H54 (cell line): ENCODE measurements at regions not wholly inside any gene's neighbourhood (a gene's known extent, or its start where the extent isn't known, plus 50 kb on each side); places are given as distances from the start of the nearest gene placed in this dataset.

ENCODE experiments used
- DNase-seq: peaks from one replicate; pipeline ENCODE4 v3.0.0; 2011; ENCODE audit warnings: low spot score, mixed read lengths; ENCODE audit not compliant: insufficient read length
- FAIRE-seq: peaks from 3 replicates; lab custom pipeline; 2011; peaks lifted over from hg19 to GRCh38; lab: Jason Lieb, UNC
- POLR2A ChIP-seq: IDR thresholded peaks from 2 replicates; pipeline ENCODE4 v1.6.1; 2011; ENCODE audit warnings: low read depth, mild to moderate bottlenecking, low read length

DNA sequence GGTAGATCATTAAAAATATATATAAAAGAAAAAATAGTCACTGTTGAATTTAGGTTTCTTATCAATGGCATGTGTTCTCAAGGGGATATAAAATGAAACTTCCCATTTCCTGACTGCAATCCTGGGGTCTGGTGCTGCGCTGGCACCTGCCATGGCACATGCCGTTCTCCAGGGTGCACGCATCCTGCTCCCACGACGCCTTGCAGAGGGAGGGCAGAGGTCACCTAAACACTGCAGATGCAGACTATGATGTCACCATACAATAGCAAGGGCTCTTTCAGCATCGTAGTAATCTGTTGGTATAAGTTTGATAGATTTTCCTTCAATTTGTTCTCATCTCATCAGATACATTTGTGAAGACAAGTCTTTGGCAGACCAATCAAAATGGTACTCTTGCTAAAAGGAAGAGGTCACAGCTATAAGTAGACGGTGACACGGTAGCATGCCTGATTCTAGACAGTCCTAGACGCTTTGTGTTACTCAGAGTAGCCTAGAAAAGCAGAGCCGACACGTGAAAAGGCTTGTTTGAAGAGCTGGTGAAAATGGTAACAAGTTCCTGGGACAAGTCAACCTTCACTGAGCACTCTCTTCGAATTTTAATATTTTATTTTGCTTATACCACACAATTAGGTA is 761.4 kb downstream of the DCDC2C start:
- TF ChIP-seq POLR2A, result no peak
- no peak for DNase-seq
- no peak for FAIRE-seq

DNA sequence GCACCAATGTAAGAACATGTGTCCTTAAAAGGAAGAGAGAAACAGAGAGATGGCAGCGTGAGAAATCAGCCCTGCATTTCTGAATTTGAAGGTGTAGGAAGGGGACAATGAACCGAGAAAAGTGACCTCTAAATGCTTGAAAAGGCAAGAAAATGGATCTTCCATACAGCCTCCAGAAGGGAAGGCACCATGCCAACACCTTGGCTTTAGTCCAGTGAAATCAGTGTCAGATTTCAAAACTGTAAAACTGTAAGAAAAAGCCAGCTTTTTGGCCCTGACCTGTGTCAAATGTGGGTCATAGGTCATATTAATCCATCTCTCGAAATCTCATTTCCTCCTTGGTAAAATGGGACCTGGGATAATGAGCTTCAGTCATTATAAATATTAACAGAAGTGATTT is 762.3 kb downstream of the DCDC2C start:
- no peak for TF ChIP-seq POLR2A
- no peak for DNase-seq
- no peak for FAIRE-seq

DNA sequence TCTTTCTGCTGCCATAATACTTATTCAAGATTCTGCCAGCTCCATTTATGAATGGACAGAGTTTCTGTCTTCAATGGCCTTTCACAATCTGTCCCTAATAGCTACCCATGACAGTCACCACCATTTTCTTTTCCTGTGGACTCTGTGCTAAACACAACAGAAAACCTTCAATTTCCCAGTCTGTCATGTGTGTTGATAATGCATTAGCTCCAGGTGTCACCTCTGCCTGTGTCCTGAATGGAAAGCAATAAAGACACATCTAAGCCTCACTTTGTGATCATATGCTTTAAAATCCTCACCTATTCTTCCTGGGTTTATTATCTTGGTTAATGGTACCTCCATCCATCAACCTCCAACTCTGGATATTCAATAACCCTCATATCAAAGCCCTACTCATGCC is 772.2 kb downstream of the DCDC2C start:
- FAIRE-seq (no peak), DNase-seq (no peak)
- no peak for TF ChIP-seq POLR2A

DNA sequence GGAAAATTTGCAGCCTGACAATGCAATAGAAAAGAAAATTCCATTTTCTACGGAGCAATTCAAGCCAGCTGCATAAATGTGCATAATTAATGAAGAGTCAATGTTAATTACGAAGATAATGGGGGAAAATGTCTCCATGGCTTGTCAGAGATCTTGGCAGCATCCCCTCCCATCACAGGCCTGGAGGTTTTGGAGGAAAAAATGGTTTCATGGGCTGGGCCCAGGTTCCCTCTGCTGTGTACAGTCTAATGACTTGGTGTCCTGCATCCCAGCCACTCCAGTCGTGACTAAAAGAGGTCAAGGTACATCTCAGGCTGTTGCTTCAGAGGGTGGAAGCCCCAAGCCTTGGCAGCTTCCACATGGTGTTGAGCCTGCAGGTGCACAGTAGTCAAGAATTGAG is 779.7 kb downstream of the DCDC2C start:
- FAIRE-seq (no peak), DNase-seq (no peak)
- TF ChIP-seq POLR2A, result no peak

DNA sequence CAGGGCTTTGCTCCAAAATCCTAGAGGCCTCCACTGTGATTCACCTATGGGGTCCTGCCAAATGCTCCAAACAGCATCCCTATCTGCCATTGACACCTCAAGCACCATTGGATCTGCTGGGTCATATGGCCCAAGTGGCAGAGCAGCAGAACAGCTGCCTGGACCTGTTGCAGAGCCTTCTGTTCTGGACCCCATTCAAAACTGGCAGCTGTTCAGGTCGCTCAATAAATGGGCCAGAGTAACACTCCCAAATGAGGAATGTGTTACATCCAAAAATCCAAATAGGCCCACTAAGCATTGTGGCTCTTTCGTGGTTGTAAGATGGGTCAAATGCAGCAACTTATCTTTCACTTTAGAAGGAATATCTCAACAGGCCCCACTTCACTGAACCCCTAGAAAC is 783.6 kb downstream of the DCDC2C start:
- no peak for DNase-seq
- TF ChIP-seq POLR2A, result no peak
- FAIRE-seq, result no peak

DNA sequence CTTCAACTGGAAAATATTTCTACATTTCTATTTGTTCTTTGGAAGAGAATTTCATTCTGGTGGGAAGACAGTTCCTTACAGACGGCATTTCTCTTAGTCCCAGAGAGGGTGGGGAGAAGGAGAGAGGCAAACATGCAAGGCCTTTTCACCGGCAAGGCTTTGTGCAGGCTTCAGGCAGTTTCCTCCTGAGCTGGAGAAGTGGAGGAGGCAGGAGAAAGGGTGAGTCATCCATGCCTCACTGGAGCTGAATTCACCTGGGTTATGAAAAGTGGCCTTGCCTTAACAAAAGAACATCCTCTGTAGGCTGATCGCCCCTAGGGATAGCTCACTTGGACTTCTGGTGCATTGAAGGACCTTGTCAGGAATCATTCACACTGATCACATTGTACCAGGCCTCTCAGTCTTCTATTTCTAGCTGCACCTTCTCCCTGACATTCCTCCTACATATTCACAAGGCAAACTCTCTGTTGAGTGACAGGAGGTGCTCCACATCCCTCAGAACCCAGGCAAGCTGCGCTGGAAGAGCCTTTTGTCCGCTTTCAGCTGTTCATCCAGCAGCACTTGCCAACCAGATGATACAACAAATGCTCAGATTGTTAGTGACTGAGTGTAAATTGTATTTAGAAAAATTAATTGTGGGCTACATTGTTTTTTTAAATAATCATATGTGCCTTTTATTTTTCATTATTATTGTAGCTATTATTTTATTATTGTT is 796.1 kb downstream of the DCDC2C start:
- FAIRE-seq, result no peak
- TF ChIP-seq POLR2A, result no peak
- no peak for DNase-seq

DNA sequence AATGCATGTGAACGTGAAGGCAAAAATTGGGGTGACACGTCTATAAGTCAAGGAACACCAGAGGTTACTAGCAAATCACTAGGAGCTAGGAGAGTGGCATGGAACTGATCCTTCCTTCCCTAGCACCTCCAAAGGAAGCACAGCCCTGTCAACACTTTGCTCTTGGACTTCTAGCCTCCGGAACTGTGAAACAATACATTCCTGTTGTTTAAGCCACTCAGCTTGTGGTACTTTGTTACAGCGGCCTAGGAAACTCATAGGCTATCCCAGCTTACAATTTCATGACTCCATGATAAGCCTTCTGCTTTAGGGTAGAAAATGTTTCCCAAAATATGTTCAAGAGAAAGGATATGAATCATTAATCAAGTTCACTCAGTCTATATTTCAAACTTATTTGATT is 798.1 kb downstream of the DCDC2C start:
- TF ChIP-seq POLR2A, result no peak
- DNase-seq (no peak), FAIRE-seq (no peak)

DNA sequence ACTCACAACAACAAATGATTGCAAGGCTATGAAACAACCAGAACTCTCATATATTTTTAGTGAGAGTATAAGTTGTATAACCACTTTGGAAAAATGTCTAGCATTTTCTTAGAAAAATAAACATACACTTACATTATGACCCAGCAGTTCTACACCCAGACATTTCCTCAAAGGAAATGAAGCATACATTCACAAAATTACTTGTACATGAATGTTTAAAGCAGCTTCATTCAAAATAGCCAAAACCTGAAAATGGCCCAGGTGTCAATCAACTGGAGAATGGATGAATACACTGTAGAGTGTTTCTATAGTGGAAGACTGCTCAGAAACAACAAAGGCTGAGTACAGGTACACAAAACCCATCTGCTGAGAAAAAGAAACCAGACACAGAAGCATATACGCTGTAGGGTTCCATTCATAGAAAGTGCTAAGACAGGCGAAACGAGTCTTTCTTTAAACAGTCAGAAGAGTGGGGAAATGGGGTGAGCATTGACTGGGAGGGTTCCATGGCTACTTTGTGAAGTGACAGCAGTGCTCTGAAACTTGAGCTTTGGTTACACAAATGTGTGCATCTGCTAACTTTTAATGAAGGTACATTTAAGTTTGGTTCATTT is 799.0 kb downstream of the DCDC2C start:
- FAIRE-seq (no peak), DNase-seq (no peak)
- no peak for TF ChIP-seq POLR2A

DNA sequence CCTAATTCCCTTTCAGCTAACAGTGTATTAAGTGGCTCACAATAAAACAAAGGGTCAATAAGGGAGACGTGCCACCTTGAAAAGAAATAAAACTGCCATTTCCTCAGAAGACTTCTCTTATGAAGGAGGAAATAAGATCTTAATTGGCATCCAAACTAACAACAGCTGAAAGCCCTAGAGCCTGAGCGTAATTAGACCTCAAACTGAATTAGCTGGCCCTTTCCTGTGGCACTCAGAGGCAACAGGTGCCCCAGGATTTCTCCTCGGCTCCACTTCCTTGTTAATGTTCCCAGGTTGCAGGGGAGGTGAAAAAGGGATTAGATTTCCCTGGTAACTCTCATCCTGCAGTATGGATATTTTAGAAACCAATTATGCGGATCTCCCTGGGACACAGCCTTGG is 804.3 kb downstream of the DCDC2C start:
- no peak for TF ChIP-seq POLR2A
- no peak for FAIRE-seq
- DNase-seq, result no peak

DNA sequence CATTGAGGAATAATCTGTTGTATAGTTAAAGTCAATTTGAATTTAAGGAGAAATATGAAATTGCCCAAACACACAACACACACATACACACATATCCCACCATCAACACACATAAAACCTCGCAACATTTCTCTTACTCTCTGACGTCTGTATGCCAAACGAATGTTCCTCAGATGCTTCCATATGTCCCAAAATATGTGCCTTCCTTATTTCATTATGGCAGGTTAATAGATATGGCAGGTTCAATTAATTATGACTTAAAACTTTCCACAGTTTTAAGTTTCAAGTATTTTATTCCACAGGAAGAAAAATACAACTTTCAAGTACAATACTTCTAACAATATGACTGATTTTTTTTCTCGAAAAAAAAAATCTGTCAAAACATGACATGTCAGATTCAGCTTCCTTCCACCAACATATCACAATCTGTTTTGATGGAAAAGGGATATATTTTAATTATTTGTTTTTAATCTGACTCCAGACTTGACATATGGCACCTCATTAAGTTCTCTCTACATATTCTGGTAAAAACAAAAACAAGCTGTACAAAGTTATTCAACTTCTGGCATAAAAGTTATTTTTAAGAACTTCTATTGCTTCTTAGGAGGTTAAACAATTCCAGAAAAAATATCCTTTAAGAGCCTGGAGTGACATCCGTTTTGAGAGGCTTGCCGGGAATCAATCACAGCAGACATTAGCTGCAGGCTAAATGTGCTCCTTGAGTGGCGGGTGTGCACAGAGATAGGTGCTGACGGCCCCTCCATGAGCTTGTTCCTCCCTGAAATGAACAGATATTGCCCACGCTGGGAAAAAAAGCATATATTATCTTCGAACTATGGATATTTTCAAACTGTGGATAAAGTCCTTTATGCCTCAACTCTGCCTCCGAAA is 812.7 kb downstream of the DCDC2C start:
- FAIRE-seq, result no peak

DNA sequence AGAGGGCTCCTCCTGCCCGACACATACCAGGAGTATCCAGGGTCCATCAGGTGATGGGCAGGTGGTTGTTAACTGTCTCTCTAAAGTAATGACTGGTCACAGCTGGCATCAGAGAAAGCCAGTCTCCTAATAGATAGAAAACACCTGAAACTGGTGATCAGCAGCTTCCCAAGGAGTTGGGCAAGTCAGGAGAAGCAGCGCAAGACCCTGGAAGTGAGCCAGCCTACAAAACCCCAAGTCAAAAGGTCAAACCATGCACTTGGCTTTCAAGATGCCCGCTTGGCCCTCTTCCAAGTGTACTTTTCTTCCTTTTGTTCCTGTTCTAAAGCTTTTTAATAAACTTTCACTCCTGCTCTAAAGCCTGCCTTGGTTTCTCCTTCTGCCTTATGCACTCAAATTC is 815.2 kb downstream of the DCDC2C start:
- no peak for TF ChIP-seq POLR2A
- no peak for DNase-seq
- FAIRE-seq, result no peak

More for the DNA sequence above, 812.7 kb downstream of the DCDC2C start:
- DNase-seq, result no peak
- TF ChIP-seq POLR2A, result no peak

DNA sequence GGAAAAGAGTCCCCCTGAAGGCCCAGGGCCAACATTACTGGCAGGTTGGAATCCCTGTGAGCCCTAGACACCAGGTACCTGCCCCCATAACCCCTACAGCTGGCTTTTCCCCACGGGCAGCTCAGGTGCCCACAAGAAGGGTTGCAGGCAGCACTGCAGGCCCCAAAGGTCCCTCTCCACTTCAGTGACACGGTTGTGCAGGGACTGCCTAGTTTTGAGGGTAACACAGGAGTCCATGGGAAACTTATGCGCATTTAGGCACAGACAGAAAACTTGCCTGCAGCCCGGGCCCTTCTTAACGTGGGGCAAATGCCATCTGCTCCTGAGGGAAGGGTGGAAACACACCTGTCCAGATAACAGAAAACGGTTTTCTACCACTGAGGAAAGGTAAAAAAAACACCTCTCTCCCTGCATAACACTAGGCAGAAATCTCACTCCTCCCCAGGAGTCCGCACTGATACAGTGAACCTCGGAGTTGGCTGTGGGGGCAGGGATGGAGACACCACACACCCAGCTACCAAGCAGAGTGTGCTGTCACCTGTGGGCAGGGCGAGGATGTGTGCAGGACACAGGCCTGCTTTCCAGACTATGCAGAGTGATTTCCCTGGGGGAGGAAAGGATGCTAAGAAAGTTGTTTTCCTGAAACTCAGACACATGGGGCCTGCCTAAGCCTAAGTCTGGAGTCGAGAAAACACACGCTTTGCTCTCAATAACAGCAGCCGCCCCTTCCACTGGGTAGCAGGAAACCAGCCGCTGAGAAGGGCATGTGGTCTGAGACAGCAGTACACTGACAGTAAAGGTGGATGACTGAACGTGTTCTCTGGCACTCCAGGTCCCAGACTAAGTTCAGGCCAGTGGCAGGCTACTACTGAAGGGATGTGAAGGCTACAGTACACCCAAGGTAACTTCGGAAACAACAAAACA is 819.4 kb downstream of the DCDC2C start:
- TF ChIP-seq POLR2A, result no peak
- FAIRE-seq (no peak), DNase-seq (no peak)

DNA sequence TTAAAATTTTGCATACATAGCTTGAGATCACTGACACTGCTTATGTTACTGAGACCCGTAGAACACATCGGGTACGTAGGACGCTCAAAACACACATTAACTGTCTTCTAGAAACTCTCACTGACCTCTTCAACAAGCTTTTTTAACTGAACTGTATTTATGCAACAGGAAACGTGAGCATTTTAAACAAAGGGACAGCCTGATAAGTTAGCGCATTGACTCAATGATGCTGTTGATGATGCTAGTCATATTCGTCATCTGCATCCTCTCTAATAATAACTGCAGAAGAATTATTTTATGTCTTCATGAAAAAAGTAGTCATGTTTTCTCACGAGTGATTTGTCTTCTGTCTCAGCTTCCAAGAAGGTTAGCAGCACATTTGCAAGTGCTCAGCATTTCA is 824.0 kb downstream of the DCDC2C start:
- FAIRE-seq, result no peak

DNA sequence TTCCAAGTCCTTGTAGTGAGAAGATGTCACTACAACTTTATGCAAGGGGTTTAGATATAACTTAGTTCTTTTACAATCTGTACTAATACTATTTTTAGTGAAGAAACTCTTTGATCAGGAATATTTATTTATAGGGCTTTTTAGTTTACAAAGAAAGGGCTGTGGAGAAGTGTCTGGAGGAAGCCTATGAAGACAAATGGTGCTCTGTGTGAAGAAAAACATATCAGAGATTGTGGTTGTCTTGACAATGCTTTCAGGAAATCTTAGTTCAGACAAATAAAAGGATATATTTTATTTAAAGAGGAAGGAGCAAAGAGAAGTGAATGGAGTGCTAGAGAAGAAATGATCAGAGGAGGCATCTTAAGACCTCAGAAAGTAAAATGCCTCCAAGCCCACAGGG is 824.9 kb downstream of the DCDC2C start:
- DNase-seq (no peak), FAIRE-seq (no peak)
- TF ChIP-seq POLR2A, result no peak

More for the DNA sequence above, 824.0 kb downstream of the DCDC2C start:
- TF ChIP-seq POLR2A, result no peak
- no peak for DNase-seq
